A549 (cell line): ENCODE measurements at regions not wholly inside any gene's neighbourhood (a gene's known extent, or its start where the extent isn't known, plus 50 kb on each side); places are given as distances from the start of the nearest gene placed in this dataset.

ENCODE experiments used
- ATAC-seq, 2 experiments: fragments of 200-7000 bp in 1 of 2; fragments of >200 bp in 1 of 2; cut with Nextera tagmentation in 1 of 2; cut with Tn5 transposase in 1 of 2; 3 replicates each; pipeline versions ENCODE4 v1.8.0 to v1.9.1; 2018 to 2020; ENCODE audit warnings: mild to moderate bottlenecking in 1 of 2, moderate library complexity in 1 of 2
- CTCF ChIA-PET: fragments of 300-600 bp; sonication (Branson Sonifier 250); formaldehyde crosslinking; extraction: SDS; loops from one replicate; lab custom pipeline; 2021; ENCODE audit warnings: antibody characterized with exemption, inconsistent platforms; lab: Yijun Ruan, JAX
- POLR2A ChIA-PET: fragments of 350-600 bp; formaldehyde crosslinking; extraction: SDS; loops from one replicate; lab custom pipeline; 2021; ENCODE audit warnings: antibody characterized with exemption, inconsistent platforms; lab: Yijun Ruan, JAX
- DNase-seq, 2 experiments: peaks; one replicate each; pipeline versions ENCODE4 v3.0.0 to v3.0.0-alpha.2; 2011 to 2016; ENCODE audit warnings: low read depth in 1 of 2, low spot score in 1 of 2
- FAIRE-seq: peaks from 2 replicates; lab custom pipeline; 2011; peaks lifted over from hg19 to GRCh38; lab: Jason Lieb, UNC
- H3K27ac ChIP-seq, 2 experiments: fragments of >200 bp; sonication (Bioruptor Twin); formaldehyde crosslinking; 3 replicates each; pipeline ENCODE4 v1.5.1; 2016 to 2017
- H3K4me1 ChIP-seq: fragments of >200 bp; sonication (Bioruptor Twin); formaldehyde crosslinking; 3 replicates; pipeline ENCODE4 v1.6.1; 2016
- H3K4me2 ChIP-seq: fragments of >200 bp; sonication (Bioruptor Twin); formaldehyde crosslinking; 3 replicates; pipeline ENCODE4 v1.6.1; 2016
- H3K4me3 ChIP-seq: fragments of >200 bp; sonication (Bioruptor Twin); formaldehyde crosslinking; 3 replicates; pipeline ENCODE4 v1.5.1; 2016
- H3K9me3 ChIP-seq: fragments of >200 bp; sonication (Bioruptor Twin); formaldehyde crosslinking; 3 replicates; pipeline ENCODE4 v1.6.1; 2016
- BHLHE40 ChIP-seq: IDR thresholded peaks from 2 replicates; pipeline ENCODE4 v1.6.1; 2012; ENCODE audit warnings: low read depth, low read length, inconsistent platforms
- CBX8 ChIP-seq: fragments of 200-600 bp; sonication (generic); IDR thresholded peaks from 2 replicates; pipeline ENCODE4 v1.6.1; 2016
- CHD4 ChIP-seq: fragments of 200-600 bp; sonication (generic); IDR thresholded peaks from 2 replicates; pipeline ENCODE4 v1.6.1; 2016; ENCODE audit warnings: antibody characterized with exemption, mild to moderate bottlenecking, borderline replicate concordance
- EHF ChIP-seq: fragments of 250-450 bp; sonication (Bioruptor Pico); IDR thresholded peaks from 2 replicates; pipeline ENCODE4 v1.5.0; 2020; ENCODE audit warnings: mild to moderate bottlenecking
- EHMT2 ChIP-seq: fragments of 200-600 bp; sonication (generic); IDR thresholded peaks from 2 replicates; pipeline ENCODE4 v1.6.1; 2016; ENCODE audit warnings: antibody characterized with exemption, low read depth, mild to moderate bottlenecking, moderate library complexity
- EP300 ChIP-seq, 2 experiments: fragments of >200 bp; sonication (Bioruptor Twin); formaldehyde crosslinking; IDR thresholded peaks; 2 replicates in 1 of 2; 3 replicates in 1 of 2; pipeline ENCODE4 v1.6.1; 2016 to 2017
- HOXB5 ChIP-seq: fragments of 250-450 bp; sonication (Bioruptor Pico); IDR thresholded peaks from 2 replicates; pipeline ENCODE4 v1.5.0; 2020; ENCODE audit warnings: mild to moderate bottlenecking, moderate library complexity
- JUN ChIP-seq, 2 experiments: fragments of >200 bp; sonication (Bioruptor Twin); formaldehyde crosslinking; IDR thresholded peaks; 2 replicates in 1 of 2; 3 replicates in 1 of 2; pipeline ENCODE4 v1.6.1; 2016 to 2017
- KDM5A ChIP-seq: fragments of 200-600 bp; sonication (generic); IDR thresholded peaks from 2 replicates; pipeline ENCODE4 v1.6.1; 2016; ENCODE audit warnings: antibody characterized with exemption, mild to moderate bottlenecking
- MAFK ChIP-seq: fragments of 450-650 bp; IDR thresholded peaks from 2 replicates; pipeline ENCODE4 v1.6.1; 2014; ENCODE audit not compliant: partially characterized antibody
- MYC ChIP-seq: IDR thresholded peaks from 2 replicates; pipeline ENCODE4 v1.6.1; 2012; ENCODE audit warnings: mild to moderate bottlenecking, inconsistent platforms, low read length, improper control_type of control experiment, borderline replicate concordance
- NPAS2 ChIP-seq: fragments of 250-450 bp; sonication (Bioruptor Pico); IDR thresholded peaks from 2 replicates; pipeline ENCODE4 v1.8.0; 2022; ENCODE audit warnings: mild to moderate bottlenecking, moderate library complexity, borderline replicate concordance
- RNF2 ChIP-seq: fragments of 200-600 bp; sonication (generic); IDR thresholded peaks from 2 replicates; pipeline ENCODE4 v1.6.1; 2016; ENCODE audit warnings: low read depth, mild to moderate bottlenecking, antibody characterized with exemption, moderate library complexity, borderline replicate concordance
- SREBF2 ChIP-seq: fragments of 450-650 bp; IDR thresholded peaks from 2 replicates; pipeline ENCODE4 v1.6.1; 2014; ENCODE audit warnings: mild to moderate bottlenecking, moderate library complexity
- WGBS: methylation state at CpG from one replicate; pipeline ENCODE4 v1.1.6; 2017; ENCODE audit errors: missing lambda C conversion rate; 5-methylcytosine and 5-hydroxymethylcytosine counted together
- TF ChIP-seq, protein P1 (sequence below): fragments of 150-350 bp; IDR thresholded peaks from 2 replicates; pipeline ENCODE4 v1.6.1; 2014; ENCODE audit warnings: low read depth, mild to moderate bottlenecking, low read length
- TF ChIP-seq, protein P2 (sequence below): fragments of 250-450 bp; sonication (Bioruptor Pico); IDR thresholded peaks from 2 replicates; pipeline ENCODE4 v1.5.0; 2021; ENCODE audit warnings: mild to moderate bottlenecking, moderate library complexity, borderline replicate concordance
- TF ChIP-seq, protein P3 (sequence below): fragments of >200 bp; sonication (Bioruptor Twin); formaldehyde crosslinking; IDR thresholded peaks from 3 replicates; pipeline ENCODE4 v1.5.1; 2016
- TF ChIP-seq, protein P4 (sequence below): fragments of >200 bp; sonication (Bioruptor Twin); formaldehyde crosslinking; IDR thresholded peaks from 2 replicates; pipeline ENCODE4 v1.6.1; 2016

DNA sequence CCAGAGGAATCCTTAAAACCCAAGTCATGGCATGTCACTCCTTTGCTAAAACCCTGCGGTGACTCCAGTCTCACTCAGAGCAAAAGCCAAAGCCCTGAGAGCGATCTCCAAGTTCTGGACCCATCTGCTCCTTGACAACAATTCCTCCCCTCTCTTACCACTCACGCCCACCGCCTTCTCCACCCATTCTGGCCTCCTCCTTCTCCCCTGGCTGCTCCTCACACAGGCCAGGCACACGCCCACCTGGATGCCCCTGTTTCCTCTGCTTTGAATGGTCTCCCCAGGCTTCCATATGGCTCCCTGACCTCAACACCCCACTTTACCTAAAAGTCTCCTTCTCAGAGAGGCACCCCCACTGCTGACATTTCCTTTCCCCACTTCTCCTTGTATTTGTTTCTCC lies 146.1 kb upstream of the LINGO1 start:
- DNase-seq (no peak), FAIRE-seq (no peak), ATAC-seq (no peak)
- WGBS, result 36% methylated on average over 5 of the region's 5 CpGs
- Histone ChIP-seq H3K9me3 (0 out of 3 replicates have a peak, but pooled peaks cover 3% of the 10 kb centered on the region), H3K27ac (no peak overlapping the region), H3K4me3 (no peak overlapping the region), H3K4me1 (no peaks in the 10 kb centered on the region), H3K4me2 (no peak overlapping the region)
- CTCF ChIA-PET, result interaction anchor here (0.7 to 3.4 kb wide), 4 partner anchors 11 to 235 kb away, joined by 3 to 14 read pairs (median 6); partner anchors contain the start of gene LINGO1
- TF ChIP-seq EP300 (IDR thresholded peaks at IDR 0.05), result no peak
- TF ChIP-seq, protein P1, sequence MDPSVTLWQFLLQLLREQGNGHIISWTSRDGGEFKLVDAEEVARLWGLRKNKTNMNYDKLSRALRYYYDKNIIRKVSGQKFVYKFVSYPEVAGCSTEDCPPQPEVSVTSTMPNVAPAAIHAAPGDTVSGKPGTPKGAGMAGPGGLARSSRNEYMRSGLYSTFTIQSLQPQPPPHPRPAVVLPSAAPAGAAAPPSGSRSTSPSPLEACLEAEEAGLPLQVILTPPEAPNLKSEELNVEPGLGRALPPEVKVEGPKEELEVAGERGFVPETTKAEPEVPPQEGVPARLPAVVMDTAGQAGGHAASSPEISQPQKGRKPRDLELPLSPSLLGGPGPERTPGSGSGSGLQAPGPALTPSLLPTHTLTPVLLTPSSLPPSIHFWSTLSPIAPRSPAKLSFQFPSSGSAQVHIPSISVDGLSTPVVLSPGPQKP, result no peak
- TF ChIP-seq EHMT2, result no peak
- no peak for TF ChIP-seq NPAS2 (CRISPR knock-in tag)
- POLR2A ChIA-PET, result no interaction called here

DNA sequence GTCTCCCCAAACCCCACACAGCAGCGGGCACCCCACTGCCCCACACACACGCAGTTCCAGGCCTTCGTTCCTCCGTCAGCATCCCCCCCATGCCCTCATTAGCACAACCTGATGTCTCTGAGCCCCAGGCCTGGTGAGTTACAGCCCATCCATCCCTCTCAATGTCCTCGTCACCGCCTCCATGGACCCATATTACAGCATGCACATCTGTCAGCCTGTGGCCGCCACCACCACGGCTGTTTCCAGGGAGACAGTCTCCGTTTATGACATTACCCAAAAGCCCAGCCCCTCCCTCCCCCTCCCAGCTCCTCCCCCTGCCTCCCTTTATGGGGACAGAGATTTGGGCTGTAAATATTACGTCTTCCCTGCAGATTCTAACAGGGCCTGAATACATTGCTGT lies 143.1 kb upstream of the LINGO1 start:
- Histone ChIP-seq H3K4me3 (no peak overlapping the region), H3K4me1 (no peaks in the 10 kb centered on the region), H3K27ac (no peak overlapping the region), H3K9me3 (0 out of 3 replicates have a peak, but pooled peaks cover 3% of the 10 kb centered on the region), H3K4me2 (no peak overlapping the region)
- POLR2A ChIA-PET, result no interaction called here
- no peak for DNase-seq
- CTCF ChIA-PET, result interaction anchor here (0.7 to 1.5 kb wide), 3 partner anchors 9 to 142 kb away, joined by 3 to 6 read pairs (median 4); no protein-coding TSS in a partner anchor
- FAIRE-seq, result no peak
- no peak for TF ChIP-seq BHLHE40
- no peak for TF ChIP-seq JUN (IDR thresholded peaks at IDR 0.05)
- TF ChIP-seq SREBF2, result no peak
- TF ChIP-seq MAFK, result no peak
- TF ChIP-seq, protein P2, sequence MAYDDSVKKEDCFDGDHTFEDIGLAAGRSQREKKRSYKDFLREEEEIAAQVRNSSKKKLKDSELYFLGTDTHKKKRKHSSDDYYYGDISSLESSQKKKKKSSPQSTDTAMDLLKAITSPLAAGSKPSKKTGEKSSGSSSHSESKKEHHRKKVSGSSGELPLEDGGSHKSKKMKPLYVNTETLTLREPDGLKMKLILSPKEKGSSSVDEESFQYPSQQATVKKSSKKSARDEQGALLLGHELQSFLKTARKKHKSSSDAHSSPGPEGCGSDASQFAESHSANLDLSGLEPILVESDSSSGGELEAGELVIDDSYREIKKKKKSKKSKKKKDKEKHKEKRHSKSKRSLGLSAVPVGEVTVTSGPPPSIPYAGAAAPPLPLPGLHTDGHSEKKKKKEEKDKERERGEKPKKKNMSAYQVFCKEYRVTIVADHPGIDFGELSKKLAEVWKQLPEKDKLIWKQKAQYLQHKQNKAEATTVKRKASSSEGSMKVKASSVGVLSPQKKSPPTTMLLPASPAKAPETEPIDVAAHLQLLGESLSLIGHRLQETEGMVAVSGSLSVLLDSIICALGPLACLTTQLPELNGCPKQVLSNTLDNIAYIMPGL, result no peak
- TF ChIP-seq EHF (CRISPR knock-in tag), result no peak
- TF ChIP-seq KDM5A, result no peak
- TF ChIP-seq CHD4, result no peak
- TF ChIP-seq MYC, result no peak
- TF ChIP-seq, protein P3, sequence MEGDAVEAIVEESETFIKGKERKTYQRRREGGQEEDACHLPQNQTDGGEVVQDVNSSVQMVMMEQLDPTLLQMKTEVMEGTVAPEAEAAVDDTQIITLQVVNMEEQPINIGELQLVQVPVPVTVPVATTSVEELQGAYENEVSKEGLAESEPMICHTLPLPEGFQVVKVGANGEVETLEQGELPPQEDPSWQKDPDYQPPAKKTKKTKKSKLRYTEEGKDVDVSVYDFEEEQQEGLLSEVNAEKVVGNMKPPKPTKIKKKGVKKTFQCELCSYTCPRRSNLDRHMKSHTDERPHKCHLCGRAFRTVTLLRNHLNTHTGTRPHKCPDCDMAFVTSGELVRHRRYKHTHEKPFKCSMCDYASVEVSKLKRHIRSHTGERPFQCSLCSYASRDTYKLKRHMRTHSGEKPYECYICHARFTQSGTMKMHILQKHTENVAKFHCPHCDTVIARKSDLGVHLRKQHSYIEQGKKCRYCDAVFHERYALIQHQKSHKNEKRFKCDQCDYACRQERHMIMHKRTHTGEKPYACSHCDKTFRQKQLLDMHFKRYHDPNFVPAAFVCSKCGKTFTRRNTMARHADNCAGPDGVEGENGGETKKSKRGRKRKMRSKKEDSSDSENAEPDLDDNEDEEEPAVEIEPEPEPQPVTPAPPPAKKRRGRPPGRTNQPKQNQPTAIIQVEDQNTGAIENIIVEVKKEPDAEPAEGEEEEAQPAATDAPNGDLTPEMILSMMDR, result no peak
- TF ChIP-seq, protein P4, sequence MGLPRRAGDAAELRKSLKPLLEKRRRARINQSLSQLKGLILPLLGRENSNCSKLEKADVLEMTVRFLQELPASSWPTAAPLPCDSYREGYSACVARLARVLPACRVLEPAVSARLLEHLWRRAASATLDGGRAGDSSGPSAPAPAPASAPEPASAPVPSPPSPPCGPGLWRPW, result no peak
- TF ChIP-seq CBX8, result no peak
- TF ChIP-seq EHMT2, result no peak
- no peak for TF ChIP-seq RNF2
- no peak for ATAC-seq
- 82% methylated on average over 10 of the region's 10 CpGs for WGBS

DNA sequence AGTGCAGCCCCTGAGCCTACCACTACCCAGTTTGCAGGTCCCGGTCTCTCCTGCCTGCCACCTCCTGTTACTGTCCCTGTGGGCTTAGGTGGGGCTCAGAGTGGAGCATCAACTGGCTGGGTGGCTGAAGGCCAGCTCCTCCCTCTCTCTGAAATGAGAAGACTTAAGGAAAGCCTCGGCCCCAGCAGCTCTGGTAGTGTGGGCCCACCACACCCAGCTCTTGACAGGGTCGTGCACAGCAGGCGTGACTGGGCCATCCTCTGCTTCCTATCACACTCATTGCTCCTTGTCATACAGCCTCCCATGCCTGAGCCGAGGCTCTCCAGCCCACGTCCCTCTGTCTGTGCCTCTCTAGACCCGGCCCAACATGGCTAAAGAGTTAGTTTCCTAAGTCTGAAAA lies 142.7 kb upstream of the LINGO1 start:
- TF ChIP-seq, protein P1, result no peak
- TF ChIP-seq HOXB5, result no peak
- FAIRE-seq (no peak), ATAC-seq (no peak)

More for the DNA sequence above, 142.7 kb upstream of the LINGO1 start:
- H3K4me1 ChIP-seq, result no peaks in the 10 kb centered on the region
- H3K27ac ChIP-seq, result no peak overlapping the region
- no peak overlapping the region for H3K4me3 ChIP-seq
- CTCF ChIA-PET, result interaction anchor here (0.7 to 1.4 kb wide), 2 partner anchors 9 to 141 kb away, joined by 3 to 6 read pairs; no protein-coding TSS in a partner anchor
- H3K9me3 ChIP-seq, result 0 out of 3 replicates have a peak, but pooled peaks cover 3% of the 10 kb centered on the region
- POLR2A ChIA-PET, result no interaction called here
- no peak overlapping the region for H3K4me2 ChIP-seq
- WGBS, result 63% methylated on average over 7 of the region's 7 CpGs
- no peak for DNase-seq
